Endothelial cell of umbilical vein (primary cell): ENCODE measurements at regions not wholly inside any gene's neighbourhood (a gene's known extent, or its start where the extent isn't known, plus 50 kb on each side); places are given as distances from the start of the nearest gene placed in this dataset.

Source experiments
- BruUV-seq: library from RNA; stranded (reverse); fragments of 400-500 nt; replicated peaks from 2 replicates; lab custom pipeline; 2021; lab: Mats Ljungman, UMichigan
- CTCF ChIA-PET: fragments of 300-600, 350-600 bp; sonication (Branson Sonifier 250); formaldehyde crosslinking; loops from one replicate; lab custom pipeline; 2021; ENCODE audit warnings: antibody characterized with exemption, inconsistent platforms; lab: Charles Lee
- POLR2A ChIA-PET: fragments of 300-600, 350-600 bp; sonication (Branson Sonifier 250); formaldehyde crosslinking; loops from one replicate; lab custom pipeline; 2021; ENCODE audit warnings: antibody characterized with exemption, inconsistent platforms; lab: Charles Lee
- DNase-seq: peaks from one replicate; pipeline ENCODE4 v3.0.0-alpha.2; 2011; ENCODE audit warnings: low read depth, low spot score
- FAIRE-seq: peaks from 2 replicates; lab custom pipeline; 2011; peaks lifted over from hg19 to GRCh38; lab: Jason Lieb, UNC
- H2AFZ ChIP-seq: 2 replicates; pipeline ENCODE4 v1.6.0; 2012; ENCODE audit warnings: low read depth, low read length, control low read depth, inconsistent platforms
- H3K27ac ChIP-seq: 2 replicates; pipeline ENCODE4 v1.5.1; 2011; ENCODE audit warnings: low read depth, mild to moderate bottlenecking, control low read depth, low read length, moderate library complexity; ENCODE audit not compliant: insufficient read depth
- H3K27me3 ChIP-seq, 2 experiments: 2 replicates each; pipeline versions ENCODE4 v1.6.0 to v1.6.1; 2011; ENCODE audit warnings: low read length in 2 of 2, mixed read lengths in 1 of 2; ENCODE audit not compliant: control insufficient read depth in 2 of 2, insufficient read depth in 2 of 2
- H3K36me3 ChIP-seq, 2 experiments: 2 replicates in 1 of 2; 3 replicates in 1 of 2; pipeline ENCODE4 v1.5.1; 2011; ENCODE audit warnings: low read length in 2 of 2, mild to moderate bottlenecking in 1 of 2, moderate library complexity in 1 of 2; ENCODE audit not compliant: control insufficient read depth in 2 of 2, insufficient read depth in 2 of 2; ENCODE audit errors: extremely low read depth in 1 of 2
- H3K4me1 ChIP-seq: 3 replicates; pipeline ENCODE4 v1.5.1; 2011; ENCODE audit warnings: mild to moderate bottlenecking, low read length; ENCODE audit not compliant: control insufficient read depth, insufficient read depth; ENCODE audit errors: extremely low read depth
- H3K4me2 ChIP-seq: 2 replicates; pipeline ENCODE4 v1.6.1; 2011; ENCODE audit warnings: low read length, control low read depth, mixed read lengths; ENCODE audit not compliant: insufficient read depth
- H3K4me3 ChIP-seq, 3 experiments: fragments of 200-600 bp in 1 of 3; sonication (generic), shearing (Covaris generic) in 1 of 3; replicated peaks in 1 of 3; 2 replicates each; pipeline ENCODE4 v1.5.1; 2011 to 2016; ENCODE audit warnings: control low read depth in 3 of 3, low read length in 3 of 3, mild to moderate bottlenecking in 2 of 3, inconsistent platforms in 1 of 3, low read depth in 1 of 3, moderate library complexity in 1 of 3; ENCODE audit not compliant: insufficient read depth in 1 of 3
- H3K79me2 ChIP-seq: 2 replicates; pipeline ENCODE4 v1.6.0; 2012; ENCODE audit warnings: low read length, inconsistent platforms; ENCODE audit not compliant: control insufficient read depth, insufficient read depth
- H3K9ac ChIP-seq: replicated peaks from 2 replicates; pipeline ENCODE3; 2011; ENCODE audit warnings: low read length, control low read depth; ENCODE audit not compliant: insufficient read depth; ENCODE audit errors: extremely low read depth
- H3K9me1 ChIP-seq: replicated peaks from 3 replicates; pipeline ENCODE4 v1.6.0; 2011; ENCODE audit warnings: mild to moderate bottlenecking, low read length; ENCODE audit not compliant: control insufficient read depth, insufficient read depth; ENCODE audit errors: extremely low read depth
- H3K9me3 ChIP-seq: replicated peaks from 2 replicates; pipeline ENCODE4 v1.5.1; 2012; ENCODE audit warnings: low read length, inconsistent platforms; ENCODE audit not compliant: control insufficient read depth, insufficient read depth
- H4K20me1 ChIP-seq: replicated peaks from 2 replicates; pipeline ENCODE3; 2011; ENCODE audit warnings: mild to moderate bottlenecking, low read length; ENCODE audit not compliant: control insufficient read depth, insufficient read depth; ENCODE audit errors: extremely low read depth
- CTCF ChIP-seq, 2 donors: IDR thresholded peaks; 1 replicate in 1 of 2; 2 replicates in 1 of 2; pipeline ENCODE4 v1.5.1; 2011; ENCODE audit warnings: low read length in 2 of 2, mild to moderate bottlenecking in 2 of 2, moderate library complexity in 2 of 2, control low read depth in 1 of 2, inconsistent platforms in 1 of 2, low read depth in 1 of 2; ENCODE audit not compliant: insufficient read depth in 1 of 2; ENCODE audit errors: extremely low read depth in 1 of 2
- EZH2 ChIP-seq: IDR thresholded peaks from 2 replicates; pipeline ENCODE4 v1.6.1; 2012; ENCODE audit warnings: borderline replicate concordance, low read depth, mild to moderate bottlenecking, moderate library complexity, low read length, inconsistent platforms; ENCODE audit not compliant: severe bottlenecking
- FOS ChIP-seq: IDR thresholded peaks from 2 replicates; pipeline ENCODE4 v1.6.1; 2011; ENCODE audit warnings: mild to moderate bottlenecking, low read length, moderate library complexity, borderline replicate concordance; ENCODE audit not compliant: insufficient read depth
- GATA2 ChIP-seq: IDR thresholded peaks from 2 replicates; pipeline ENCODE4 v1.7.0; 2011; ENCODE audit warnings: low read depth, mild to moderate bottlenecking, moderate library complexity, mixed read lengths, low read length; ENCODE audit not compliant: insufficient read length, insufficient read depth
- JUN ChIP-seq: IDR thresholded peaks from 2 replicates; pipeline ENCODE4 v1.6.1; 2011; ENCODE audit warnings: borderline replicate concordance, low read depth; ENCODE audit not compliant: insufficient read length, insufficient read depth
- MAX ChIP-seq: IDR thresholded peaks from 2 replicates; pipeline ENCODE4 v1.6.1; 2011; ENCODE audit not compliant: insufficient read depth, insufficient read length
- MYC ChIP-seq: IDR thresholded peaks from one replicate; pipeline ENCODE4 v1.6.1; 2011; ENCODE audit warnings: mild to moderate bottlenecking, low read depth, low read length
- POLR2A ChIP-seq: IDR thresholded peaks from 2 replicates; pipeline ENCODE4 v1.6.1; 2012; ENCODE audit warnings: low read depth, mild to moderate bottlenecking, control low read depth, low read length
- POLR2AphosphoS5 ChIP-seq: IDR thresholded peaks from 2 replicates; pipeline ENCODE4 v1.6.1; 2012; ENCODE audit warnings: low read depth, mild to moderate bottlenecking, control low read depth, low read length, moderate library complexity; ENCODE audit not compliant: insufficient read depth
- dilution Hi-C: fragments of 300-500 bp; cut with MboI; formaldehyde crosslinking; loops from one replicate; pipeline ENCODE4 v1.15.0; 2019; ENCODE audit warnings: low sequenced_read_pairs; ENCODE audit not compliant: extremely low pct_ligation_motif_present
- intact Hi-C: fragments of 100-400 bp; cut with micrococcal nuclease; formaldehyde crosslinking; loops from one replicate; pipeline ENCODE4 v1.10.0; 2022

DNA sequence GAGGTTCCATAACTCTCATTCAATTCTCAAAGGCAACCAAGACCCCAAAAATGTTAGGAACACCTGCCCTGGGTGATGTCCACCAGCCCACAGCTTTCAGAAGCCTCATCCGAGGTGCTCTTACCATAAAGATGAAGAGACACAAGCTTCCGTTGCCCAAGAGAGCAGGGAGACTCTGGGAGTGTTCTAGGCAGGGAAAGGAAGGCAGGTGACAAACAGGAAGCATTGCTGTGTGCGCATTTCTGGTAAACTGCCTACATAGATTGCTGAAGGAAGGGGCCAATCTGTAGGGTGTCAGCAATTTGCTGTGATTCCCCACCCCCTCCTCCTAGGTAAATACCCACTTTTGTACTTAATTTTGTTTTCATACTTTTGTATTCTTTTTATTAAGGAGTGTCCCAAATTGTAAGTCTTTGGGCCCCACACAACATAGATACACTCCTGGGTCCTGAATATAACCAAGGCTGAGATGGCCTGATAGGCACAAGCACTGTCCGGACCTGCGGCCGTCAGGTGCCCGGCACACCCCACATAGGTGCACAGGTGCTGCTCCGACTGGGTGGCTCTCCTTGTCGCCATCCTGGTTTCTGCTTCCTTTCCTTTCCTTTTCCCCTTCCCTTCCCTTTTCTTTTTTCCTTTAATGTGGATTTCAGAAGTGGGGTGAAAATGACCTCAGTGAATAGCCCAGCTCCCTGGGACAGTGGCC, 51.4 kb upstream of the SMNDC1 start:
- Histone ChIP-seq H3K4me2 (no peak overlapping the region), H3K9me1 (no peaks in the 10 kb centered on the region), H3K27ac (no peak overlapping the region), H4K20me1 (no peaks in the 10 kb centered on the region), H2AFZ (no peak overlapping the region), H3K9me3 (no peaks in the 10 kb centered on the region), H3K9ac (no peak overlapping the region), H3K4me3 (no peak overlapping the region), H3K4me1 (peaks cover 24% of the 10 kb centered on the region), H3K27me3 (no peaks in the 10 kb centered on the region), H3K36me3 (no peaks in the 10 kb centered on the region), H3K79me2 (no peaks in the 10 kb centered on the region)
- no peak for TF ChIP-seq MYC
- TF ChIP-seq JUN, result no peak
- no peak for TF ChIP-seq POLR2A
- no peak for TF ChIP-seq GATA2
- TF ChIP-seq EZH2, result no peak
- TF ChIP-seq CTCF (IDR thresholded peaks at IDR 0.05; ENCODE audit: extremely low read depth in 1 of 2, insufficient read depth in 1 of 2, low read depth in 1 of 2, low read length in 2 of 2), result no peak
- TF ChIP-seq MAX, result no peak
- no peak for TF ChIP-seq FOS
- TF ChIP-seq POLR2AphosphoS5, result no peak
- no peak for DNase-seq
- ChIA-PET POLR2A (no interaction called here), CTCF (interaction anchor here (2.0 to 6.5 kb wide), 9 partner anchors 11 to 189 kb away, joined by 7 to 268 read pairs (median 39); partner anchors contain the start of gene DUSP5)
- BruUV-seq, result no TSS peak
- FAIRE-seq, result peak; percentile 48
- dilution Hi-C loops, result loop anchor here (10.0 kb wide), 1 partner anchor 209 kb away; the partner anchor contains the start of gene SMC3
- intact Hi-C loops, result loop anchor here (2.0 kb wide), 2 partner anchors 21 to 105 kb away; no protein-coding TSS in a partner anchor
